ENCODE measurements at regions not wholly inside any gene's neighbourhood (a gene's known extent, or its start where the extent isn't known, plus 50 kb on each side); places are given as distances from the start of the nearest gene placed in this dataset.

DNA sequence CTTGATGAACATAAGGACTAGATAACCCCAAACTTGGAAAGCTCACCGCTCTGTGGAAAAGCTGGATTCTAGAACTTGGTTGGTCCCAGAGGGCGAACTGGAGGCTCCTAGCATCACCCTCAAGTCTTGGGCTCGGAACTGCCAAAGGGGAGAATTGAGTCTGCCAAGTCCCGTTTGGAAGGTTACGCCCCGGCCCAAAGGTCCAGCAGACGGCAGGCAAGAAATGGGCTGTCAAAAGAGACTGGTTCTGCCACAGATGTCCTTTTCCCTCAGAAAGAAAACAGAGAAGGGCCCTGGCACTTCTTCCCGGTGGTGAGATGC lies 182.2 kb downstream of the ANAPC1 start:
- TF ChIP-seq, protein P1, sequence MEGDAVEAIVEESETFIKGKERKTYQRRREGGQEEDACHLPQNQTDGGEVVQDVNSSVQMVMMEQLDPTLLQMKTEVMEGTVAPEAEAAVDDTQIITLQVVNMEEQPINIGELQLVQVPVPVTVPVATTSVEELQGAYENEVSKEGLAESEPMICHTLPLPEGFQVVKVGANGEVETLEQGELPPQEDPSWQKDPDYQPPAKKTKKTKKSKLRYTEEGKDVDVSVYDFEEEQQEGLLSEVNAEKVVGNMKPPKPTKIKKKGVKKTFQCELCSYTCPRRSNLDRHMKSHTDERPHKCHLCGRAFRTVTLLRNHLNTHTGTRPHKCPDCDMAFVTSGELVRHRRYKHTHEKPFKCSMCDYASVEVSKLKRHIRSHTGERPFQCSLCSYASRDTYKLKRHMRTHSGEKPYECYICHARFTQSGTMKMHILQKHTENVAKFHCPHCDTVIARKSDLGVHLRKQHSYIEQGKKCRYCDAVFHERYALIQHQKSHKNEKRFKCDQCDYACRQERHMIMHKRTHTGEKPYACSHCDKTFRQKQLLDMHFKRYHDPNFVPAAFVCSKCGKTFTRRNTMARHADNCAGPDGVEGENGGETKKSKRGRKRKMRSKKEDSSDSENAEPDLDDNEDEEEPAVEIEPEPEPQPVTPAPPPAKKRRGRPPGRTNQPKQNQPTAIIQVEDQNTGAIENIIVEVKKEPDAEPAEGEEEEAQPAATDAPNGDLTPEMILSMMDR (IDR thresholded peaks at IDR 0.05): no peak
- TF ChIP-seq ZFX (IDR thresholded peaks at IDR 0.05; ENCODE audit: borderline replicate concordance): no peak

Measured in 22Rv1 (cell line).